GM12878 (cell line): ENCODE measurements at regions not wholly inside any gene's neighbourhood (a gene's known extent, or its start where the extent isn't known, plus 50 kb on each side); places are given as distances from the start of the nearest gene placed in this dataset.

Source experiments
- HSF1 ChIP-seq: fragments of 150-350 bp; IDR thresholded peaks from 2 replicates; pipeline ENCODE4 v1.6.1; 2014; ENCODE audit warnings: mild to moderate bottlenecking, low read depth, low read length
- NR2C1 ChIP-seq: fragments of 450-650 bp; IDR thresholded peaks from 2 replicates; pipeline ENCODE4 v1.6.1; 2017; ENCODE audit warnings: antibody characterized with exemption, mild to moderate bottlenecking, moderate library complexity
- RCOR1 ChIP-seq: conservative IDR thresholded peaks from 2 replicates; pipeline ENCODE4 v1.6.1; 2012; ENCODE audit warnings: low read depth, low read length, improper control_type of control experiment
- REST ChIP-seq: IDR thresholded peaks from 2 replicates; pipeline ENCODE4 v1.6.1; 2012; ENCODE audit warnings: mild to moderate bottlenecking, low read depth, low read length
- TAF1 ChIP-seq: IDR thresholded peaks from 2 replicates; pipeline ENCODE4 v1.6.1; 2011; ENCODE audit warnings: mild to moderate bottlenecking, low read depth, low read length, borderline replicate concordance
- USF1 ChIP-seq: IDR thresholded peaks from 2 replicates; pipeline ENCODE4 v1.6.1; 2011; ENCODE audit warnings: borderline replicate concordance, low read depth, mild to moderate bottlenecking, moderate library complexity, mixed read lengths, low read length; ENCODE audit not compliant: insufficient read depth; ENCODE audit errors: extremely low read length
- USF2 ChIP-seq: IDR thresholded peaks from 2 replicates; pipeline ENCODE4 v1.6.1; 2011; ENCODE audit warnings: low read depth, low read length, improper control_type of control experiment, borderline replicate concordance

GRCh38 chr16:5326395-5326794, 228.8 kb upstream of the EEF2KMT start (continued):
- TF ChIP-seq REST, result no peak
- TF ChIP-seq TAF1, result no peak
- no peak for TF ChIP-seq USF2
- TF ChIP-seq NR2C1, result no peak
- TF ChIP-seq HSF1, result no peak
- TF ChIP-seq USF1, result no peak
- no peak for TF ChIP-seq RCOR1
